ENCODE measurements at regions not wholly inside any gene's neighbourhood (a gene's known extent, or its start where the extent isn't known, plus 50 kb on each side); places are given as distances from the start of the nearest gene placed in this dataset.

DNA sequence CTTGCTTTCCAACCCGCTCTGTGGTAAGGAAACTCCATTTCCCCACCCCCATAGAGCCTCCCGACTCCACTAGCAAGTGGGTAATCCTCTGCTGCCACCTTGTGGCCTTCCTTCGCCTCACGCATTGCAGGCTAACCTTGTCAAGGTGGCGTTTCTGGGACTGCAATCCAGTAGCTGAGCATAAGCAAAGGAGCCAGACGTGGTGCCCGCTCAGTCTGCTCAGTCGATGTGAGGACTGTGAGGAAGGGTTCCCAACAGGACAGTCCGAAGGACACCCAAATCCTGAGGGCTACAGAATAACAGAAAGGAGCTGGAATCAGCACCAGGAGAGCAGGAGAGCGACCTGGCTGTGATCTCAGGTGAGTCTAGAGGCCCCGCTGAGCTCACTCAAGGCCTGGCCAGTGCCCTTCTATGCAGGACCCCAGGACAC lies 144.2 kb downstream of the SUCLG1 start:
- no peaks in the 10 kb centered on the region for H3K36me3 ChIP-seq (ENCODE audit: control insufficient read depth, insufficient read depth, low read length)
- ChIA-PET CTCF (ENCODE audit: low intra/inter-chr PET ratio) (interaction anchor here (0.6 kb wide), 1 partner anchor 462 kb away, joined by 7 read pairs; no protein-coding TSS in a partner anchor), POLR2A (no interaction called here)
- peak; percentile 69 to 85 (median 74) for DNase-seq (ENCODE audit: extremely low read depth in 1 of 4, low spot score in 3 of 4)
- BruUV-seq (replicated peaks) = no TSS peak
- no peak overlapping the region for H3K27ac ChIP-seq (ENCODE audit: extremely low read depth, low read depth, low read length)
- intact Hi-C loops (cut with micrococcal nuclease) (no loop called here), in situ Hi-C loops (cut with MboI) (no loop called here)
- peak; percentile 98 for FAIRE-seq
- H3K27me3 ChIP-seq (ENCODE audit: control insufficient read depth in 2 of 2, insufficient read depth in 2 of 2, low read length in 2 of 2) = no peaks in the 10 kb centered on the region
- WGBS (ENCODE audit: insufficient coverage, low coverage, missing lambda C conversion rate) = under 1% methylated on average over 10 of the region's 11 CpGs
- peak; percentile 100 for ATAC-seq
- no peaks in the 10 kb centered on the region for H3K79me2 ChIP-seq (ENCODE audit: control insufficient read depth, insufficient read depth, low read length)
- no peaks in the 10 kb centered on the region for H3K9me3 ChIP-seq (replicated peaks; ENCODE audit: control insufficient read depth, insufficient read depth, low read depth, low read length)
- H4K20me1 ChIP-seq (replicated peaks; ENCODE audit: control insufficient read depth, insufficient read depth, low read length) = no peaks in the 10 kb centered on the region
- no peak overlapping the region for H3K9ac ChIP-seq (ENCODE audit: insufficient read depth in 1 of 2, low read depth in 2 of 2, low read length in 2 of 2)
- no peak overlapping the region for H2AFZ ChIP-seq (ENCODE audit: low read depth, low read length)
- no peak overlapping the region for H3K4me3 ChIP-seq
- H3K4me2 ChIP-seq (ENCODE audit: insufficient read depth, low read length) = no peak overlapping the region
- H3K4me1 ChIP-seq (replicated peaks in 1 of 2; ENCODE audit: control insufficient read depth in 2 of 2, insufficient read depth in 2 of 2, low read length in 2 of 2) = no peaks in the 10 kb centered on the region
- no peaks in the 10 kb centered on the region for H3K9me1 ChIP-seq (ENCODE audit: control insufficient read depth, insufficient read depth, low read length)
- TF ChIP-seq CHD2 (IDR thresholded peaks at IDR 0.05; ENCODE audit: low read depth, low read length) (peak; percentile 50; the same call in 1 of the 2 replicates), ATF1 (CRISPR knock-in tag; IDR thresholded peaks at IDR 0.05) (no peak), ATF1 (tag; IDR thresholded peaks at IDR 0.05) (no peak), SMC3 (conservative IDR thresholded peaks at IDR 0.05; ENCODE audit: insufficient read depth, low read depth, low read length) (peak; percentile 85), KAT2B (IDR thresholded peaks at IDR 0.05; ENCODE audit: low read depth, low read length) (no peak), ZNF830 (CRISPR knock-in tag; IDR thresholded peaks at IDR 0.05) (no peak), STAG1 (CRISPR knock-in tag; IDR thresholded peaks at IDR 0.05; ENCODE audit: borderline replicate concordance) (peak; percentile 90; the same call in 1 of the 2 replicates), ZNF324 (CRISPR knock-in tag; IDR thresholded peaks at IDR 0.05) (no peak), TCF3 (CRISPR knock-in tag; IDR thresholded peaks at IDR 0.05) (no peak), PHTF2 (CRISPR knock-in tag; IDR thresholded peaks at IDR 0.05) (no peak), CHCHD3 (CRISPR knock-in tag; IDR thresholded peaks at IDR 0.05) (no peak), POLR3G (IDR thresholded peaks at IDR 0.05; ENCODE audit: extremely low read depth, insufficient read length, insufficient replicate concordance) (no peak), NR1H2 (CRISPR knock-in tag; IDR thresholded peaks at IDR 0.05) (no peak), RBBP5 (IDR thresholded peaks at IDR 0.05; ENCODE audit: borderline replicate concordance, insufficient read depth, low read length, poor library complexity, severe bottlenecking) (no peak), ZNF561 (CRISPR knock-in tag; conservative IDR thresholded peaks at IDR 0.05) (no peak), TOE1 (IDR thresholded peaks at IDR 0.05; ENCODE audit: borderline replicate concordance) (no peak), TOE1 (CRISPR knock-in tag; IDR thresholded peaks at IDR 0.05; ENCODE audit: borderline replicate concordance, low read depth) (no peak)
- TF ChIP-seq, protein P1, sequence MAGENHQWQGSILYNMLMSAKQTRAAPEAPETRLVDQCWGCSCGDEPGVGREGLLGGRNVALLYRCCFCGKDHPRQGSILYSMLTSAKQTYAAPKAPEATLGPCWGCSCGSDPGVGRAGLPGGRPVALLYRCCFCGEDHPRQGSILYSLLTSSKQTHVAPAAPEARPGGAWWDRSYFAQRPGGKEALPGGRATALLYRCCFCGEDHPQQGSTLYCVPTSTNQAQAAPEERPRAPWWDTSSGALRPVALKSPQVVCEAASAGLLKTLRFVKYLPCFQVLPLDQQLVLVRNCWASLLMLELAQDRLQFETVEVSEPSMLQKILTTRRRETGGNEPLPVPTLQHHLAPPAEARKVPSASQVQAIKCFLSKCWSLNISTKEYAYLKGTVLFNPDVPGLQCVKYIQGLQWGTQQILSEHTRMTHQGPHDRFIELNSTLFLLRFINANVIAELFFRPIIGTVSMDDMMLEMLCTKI (IDR thresholded peaks at IDR 0.05; ENCODE audit: partially characterized antibody) = no peak
- TF ChIP-seq, protein P2, sequence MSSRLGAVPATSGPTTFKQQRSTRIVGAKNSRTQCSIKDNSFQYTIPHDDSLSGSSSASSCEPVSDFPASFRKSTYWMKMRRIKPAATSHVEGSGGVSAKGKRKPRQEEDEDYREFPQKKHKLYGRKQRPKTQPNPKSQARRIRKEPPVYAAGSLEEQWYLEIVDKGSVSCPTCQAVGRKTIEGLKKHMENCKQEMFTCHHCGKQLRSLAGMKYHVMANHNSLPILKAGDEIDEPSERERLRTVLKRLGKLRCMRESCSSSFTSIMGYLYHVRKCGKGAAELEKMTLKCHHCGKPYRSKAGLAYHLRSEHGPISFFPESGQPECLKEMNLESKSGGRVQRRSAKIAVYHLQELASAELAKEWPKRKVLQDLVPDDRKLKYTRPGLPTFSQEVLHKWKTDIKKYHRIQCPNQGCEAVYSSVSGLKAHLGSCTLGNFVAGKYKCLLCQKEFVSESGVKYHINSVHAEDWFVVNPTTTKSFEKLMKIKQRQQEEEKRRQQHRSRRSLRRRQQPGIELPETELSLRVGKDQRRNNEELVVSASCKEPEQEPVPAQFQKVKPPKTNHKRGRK (tag; IDR thresholded peaks at IDR 0.05) = no peak
- TF ChIP-seq, protein P3, sequence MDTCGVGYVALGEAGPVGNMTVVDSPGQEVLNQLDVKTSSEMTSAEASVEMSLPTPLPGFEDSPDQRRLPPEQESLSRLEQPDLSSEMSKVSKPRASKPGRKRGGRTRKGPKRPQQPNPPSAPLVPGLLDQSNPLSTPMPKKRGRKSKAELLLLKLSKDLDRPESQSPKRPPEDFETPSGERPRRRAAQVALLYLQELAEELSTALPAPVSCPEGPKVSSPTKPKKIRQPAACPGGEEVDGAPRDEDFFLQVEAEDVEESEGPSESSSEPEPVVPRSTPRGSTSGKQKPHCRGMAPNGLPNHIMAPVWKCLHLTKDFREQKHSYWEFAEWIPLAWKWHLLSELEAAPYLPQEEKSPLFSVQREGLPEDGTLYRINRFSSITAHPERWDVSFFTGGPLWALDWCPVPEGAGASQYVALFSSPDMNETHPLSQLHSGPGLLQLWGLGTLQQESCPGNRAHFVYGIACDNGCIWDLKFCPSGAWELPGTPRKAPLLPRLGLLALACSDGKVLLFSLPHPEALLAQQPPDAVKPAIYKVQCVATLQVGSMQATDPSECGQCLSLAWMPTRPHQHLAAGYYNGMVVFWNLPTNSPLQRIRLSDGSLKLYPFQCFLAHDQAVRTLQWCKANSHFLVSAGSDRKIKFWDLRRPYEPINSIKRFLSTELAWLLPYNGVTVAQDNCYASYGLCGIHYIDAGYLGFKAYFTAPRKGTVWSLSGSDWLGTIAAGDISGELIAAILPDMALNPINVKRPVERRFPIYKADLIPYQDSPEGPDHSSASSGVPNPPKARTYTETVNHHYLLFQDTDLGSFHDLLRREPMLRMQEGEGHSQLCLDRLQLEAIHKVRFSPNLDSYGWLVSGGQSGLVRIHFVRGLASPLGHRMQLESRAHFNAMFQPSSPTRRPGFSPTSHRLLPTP (IDR thresholded peaks at IDR 0.05; ENCODE audit: borderline replicate concordance, extremely low read depth, insufficient read length) = no peak
